IMR-90 (cell line): ENCODE measurements at regions not wholly inside any gene's neighbourhood (a gene's known extent, or its start where the extent isn't known, plus 50 kb on each side); places are given as distances from the start of the nearest gene placed in this dataset.

Experiments
- ATAC-seq: fragments of 200-7000 bp; cut with Tn5 transposase; 2 replicates; pipeline ENCODE4 v1.9.1; 2020; ENCODE audit warnings: low read depth, mild to moderate bottlenecking, moderate library complexity
- BruUV-seq: library from RNA; stranded (reverse); fragments of 400-500 nt; replicated peaks from 2 replicates; lab custom pipeline; 2021; lab: Mats Ljungman, UMichigan
- CTCF ChIA-PET: fragments of 300-600 bp; formaldehyde crosslinking; extraction: SDS; loops from one replicate; lab custom pipeline; 2021; ENCODE audit warnings: antibody characterized with exemption; lab: Yijun Ruan, JAX
- POLR2A ChIA-PET: fragments of 300-600 bp; sonication (Branson Sonifier 250); formaldehyde crosslinking; loops from one replicate; lab custom pipeline; 2022; ENCODE audit warnings: antibody characterized with exemption; ENCODE audit not compliant: unreplicated experiment; lab: Charles Lee
- DNase-seq: peaks from one replicate; pipeline ENCODE4 v3.0.0; 2013
- H2AFZ ChIP-seq: replicated peaks from 2 replicates; pipeline ENCODE3; 2013; ENCODE audit warnings: low read length, mild to moderate bottlenecking; ENCODE audit not compliant: poor library complexity
- H2AK5ac ChIP-seq: 2 replicates; pipeline ENCODE4 v1.6.1; 2013; ENCODE audit warnings: low read depth, low read length, inconsistent platforms
- H2AK9ac ChIP-seq: replicated peaks from 2 replicates; pipeline ENCODE3; 2013; ENCODE audit warnings: mild to moderate bottlenecking, low read depth, low read length, moderate library complexity; ENCODE audit not compliant: poor library complexity
- H2BK120ac ChIP-seq: 2 replicates; pipeline ENCODE4 v1.6.1; 2013; ENCODE audit warnings: low read depth, low read length, inconsistent platforms
- H2BK15ac ChIP-seq: 3 replicates; pipeline ENCODE4 v1.6.1; 2013; ENCODE audit warnings: low read depth, low read length, inconsistent platforms
- H2BK20ac ChIP-seq: 2 replicates; pipeline ENCODE4 v1.6.1; 2013; ENCODE audit warnings: low read depth, mild to moderate bottlenecking, inconsistent platforms, low read length, moderate library complexity
- H2BK5ac ChIP-seq: 2 replicates; pipeline ENCODE4 v1.6.1; 2013; ENCODE audit warnings: mild to moderate bottlenecking, low read depth, low read length, inconsistent platforms; ENCODE audit not compliant: poor library complexity, severe bottlenecking
- H3K14ac ChIP-seq: replicated peaks from 2 replicates; pipeline ENCODE4 v1.6.1; 2013; ENCODE audit warnings: low read depth, low read length, inconsistent platforms
- H3K18ac ChIP-seq: 2 replicates; pipeline ENCODE4 v1.6.1; 2013; ENCODE audit warnings: low read depth, low read length, control low read depth
- H3K23ac ChIP-seq: 2 replicates; pipeline ENCODE4 v1.6.1; 2013; ENCODE audit warnings: low read depth, low read length, inconsistent platforms
- H3K27ac ChIP-seq: 2 replicates; pipeline ENCODE4 v1.5.1; 2013; ENCODE audit warnings: mild to moderate bottlenecking, control low read depth, low read length; ENCODE audit not compliant: insufficient read depth
- H3K27me3 ChIP-seq: 2 replicates; pipeline ENCODE4 v1.6.1; 2013; ENCODE audit warnings: low read length; ENCODE audit not compliant: control insufficient read depth, insufficient read depth
- H3K36me3 ChIP-seq: 2 replicates; pipeline ENCODE4 v1.6.1; 2013; ENCODE audit warnings: low read length, mixed read lengths; ENCODE audit not compliant: control insufficient read depth, insufficient read depth
- H3K4ac ChIP-seq: 2 replicates; pipeline ENCODE4 v1.6.1; 2013; ENCODE audit warnings: low read depth, low read length, inconsistent platforms
- H3K4me1 ChIP-seq: 2 replicates; pipeline ENCODE4 v1.6.1; 2013; ENCODE audit warnings: low read length, mixed read lengths; ENCODE audit not compliant: control insufficient read depth, insufficient read depth
- H3K4me2 ChIP-seq: 2 replicates; pipeline ENCODE4 v1.6.1; 2013; ENCODE audit warnings: low read depth, mild to moderate bottlenecking, control low read depth, low read length, moderate library complexity
- H3K4me3 ChIP-seq: 2 replicates; pipeline ENCODE4 v1.5.1; 2013; ENCODE audit warnings: low read depth, mild to moderate bottlenecking, control low read depth, low read length, moderate library complexity; ENCODE audit not compliant: insufficient read depth
- H3K56ac ChIP-seq: 2 replicates; pipeline ENCODE4 v1.6.1; 2013; ENCODE audit warnings: low read length, inconsistent platforms; ENCODE audit not compliant: insufficient read depth; ENCODE audit errors: extremely low read depth
- H3K79me1 ChIP-seq, 2 experiments: 2 replicates each; pipeline ENCODE4 v1.6.1; 2013; ENCODE audit warnings: low read length in 2 of 2, inconsistent platforms in 1 of 2, low read depth in 1 of 2
- H3K9ac ChIP-seq: 2 replicates; pipeline ENCODE4 v1.6.1; 2013; ENCODE audit warnings: low read depth, low read length, control low read depth
- H3K9me1 ChIP-seq: 2 replicates; pipeline ENCODE4 v1.6.1; 2013; ENCODE audit warnings: low read length, inconsistent platforms; ENCODE audit not compliant: insufficient read depth
- H3K9me3 ChIP-seq: 2 replicates; pipeline ENCODE4 v1.6.1; 2013; ENCODE audit warnings: low read length; ENCODE audit not compliant: control insufficient read depth, insufficient read depth
- H4K20me1 ChIP-seq: 2 replicates; pipeline ENCODE4 v1.6.1; 2013; ENCODE audit warnings: low read length, inconsistent platforms; ENCODE audit not compliant: insufficient read depth
- H4K5ac ChIP-seq: 2 replicates; pipeline ENCODE4 v1.6.1; 2013; ENCODE audit warnings: mild to moderate bottlenecking, low read depth, low read length, control low read depth
- H4K8ac ChIP-seq, 2 experiments: 2 replicates each; pipeline ENCODE4 v1.6.1; 2013; ENCODE audit warnings: low read depth in 2 of 2, low read length in 2 of 2, control low read depth in 1 of 2, inconsistent platforms in 1 of 2
- H4K91ac ChIP-seq: 2 replicates; pipeline ENCODE4 v1.6.1; 2013; ENCODE audit warnings: low read depth, low read length, inconsistent platforms; ENCODE audit not compliant: insufficient read depth
- BHLHE40 ChIP-seq: fragments of 150-350 bp; IDR thresholded peaks from 2 replicates; pipeline ENCODE4 v1.6.1; 2016; ENCODE audit warnings: mild to moderate bottlenecking, low read depth, low read length
- CEBPB ChIP-seq: IDR thresholded peaks from 2 replicates; pipeline ENCODE4 v1.6.1; 2012; ENCODE audit warnings: low read depth, low read length, improper control_type of control experiment
- CHD1 ChIP-seq: IDR thresholded peaks from 2 replicates; pipeline ENCODE4 v1.6.1; 2012; ENCODE audit warnings: low read depth, low read length, improper control_type of control experiment
- FOS ChIP-seq: fragments of 150-350 bp; IDR thresholded peaks from 2 replicates; pipeline ENCODE4 v1.6.1; 2016; ENCODE audit warnings: low read depth, low read length
- MAFK ChIP-seq: IDR thresholded peaks from 2 replicates; pipeline ENCODE4 v1.6.1; 2012; ENCODE audit warnings: low read depth, low read length, improper control_type of control experiment
- MAZ ChIP-seq: IDR thresholded peaks from 2 replicates; pipeline ENCODE4 v1.6.1; 2012; ENCODE audit warnings: low read depth, mild to moderate bottlenecking, low read length, improper control_type of control experiment, moderate library complexity, borderline replicate concordance
- MXI1 ChIP-seq: IDR thresholded peaks from 2 replicates; pipeline ENCODE4 v1.6.1; 2012; ENCODE audit warnings: low read depth, mild to moderate bottlenecking, low read length, moderate library complexity, borderline replicate concordance
- NFE2L2 ChIP-seq: fragments of 150-350 bp; IDR thresholded peaks from 2 replicates; pipeline ENCODE4 v1.6.1; 2016; ENCODE audit warnings: low read depth, mild to moderate bottlenecking, low read length
- POLR2A ChIP-seq: IDR thresholded peaks from 2 replicates; pipeline ENCODE4 v1.6.1; 2012; ENCODE audit warnings: mild to moderate bottlenecking, low read depth, low read length
- RAD21 ChIP-seq: IDR thresholded peaks from 2 replicates; pipeline ENCODE4 v1.6.1; 2012; ENCODE audit warnings: low read length, improper control_type of control experiment
- RCOR1 ChIP-seq: IDR thresholded peaks from 2 replicates; pipeline ENCODE4 v1.6.1; 2012; ENCODE audit warnings: mild to moderate bottlenecking, low read length, improper control_type of control experiment; ENCODE audit not compliant: insufficient replicate concordance
- RFX5 ChIP-seq: IDR thresholded peaks from 2 replicates; pipeline ENCODE4 v1.8.0; 2012; ENCODE audit warnings: low read depth, mild to moderate bottlenecking, low read length, moderate library complexity
- SMC3 ChIP-seq: fragments of 150-350 bp; IDR thresholded peaks from 2 replicates; pipeline ENCODE4 v1.6.1; 2016; ENCODE audit warnings: low read depth, mild to moderate bottlenecking, antibody characterized with exemption, low read length, moderate library complexity
- USF2 ChIP-seq: fragments of 150-350 bp; IDR thresholded peaks from 2 replicates; pipeline ENCODE4 v1.6.1; 2017; ENCODE audit warnings: mild to moderate bottlenecking, antibody characterized with exemption, low read length, low read depth
- WGBS, 2 experiments: methylation state at CpG; one replicate each; pipeline versions ENCODE4 v1.1.5 to v1.1.7; 2013; ENCODE audit warnings: missing lambda C conversion rate in 2 of 2; ENCODE audit not compliant: insufficient read length in 1 of 2; ENCODE audit errors: extremely low coverage in 2 of 2; 5-methylcytosine and 5-hydroxymethylcytosine counted together
- dilution Hi-C: fragments of 300-500 bp; cut with HindIII; formaldehyde crosslinking; loops from one replicate; pipeline ENCODE4 v1.14.3; 2018; ENCODE audit warnings: low sequenced_read_pairs; ENCODE audit not compliant: unreplicated experiment
- in situ Hi-C: fragments of 300-500 bp; cut with MboI; formaldehyde crosslinking; loops from 3 replicates; pipeline ENCODE4 v1.14.3; 2019; ENCODE audit warnings: low sequenced_read_pairs, inconsistent platforms, mixed read lengths
- intact Hi-C: fragments of 100-400 bp; cut with micrococcal nuclease; formaldehyde crosslinking; loops from 2 replicates; pipeline ENCODE4 v1.10.0; 2022
- TF ChIP-seq, protein P1 (sequence below): conservative IDR thresholded peaks from 2 replicates; pipeline ENCODE4 v1.5.1; 2012; ENCODE audit warnings: mild to moderate bottlenecking, low read depth, low read length, improper control_type of control experiment
- TF ChIP-seq, protein P2 (sequence below): fragments of 150-350 bp; IDR thresholded peaks from 2 replicates; pipeline ENCODE4 v1.6.1; 2016; ENCODE audit warnings: low read depth, mild to moderate bottlenecking, low read length, moderate library complexity, borderline replicate concordance

- Histone ChIP-seq H2BK15ac (no peak overlapping the region), H3K56ac (no peak overlapping the region; the same call in 1 of the 2 replicates), H2BK20ac (no peak overlapping the region), H3K14ac (no peak overlapping the region), H2BK5ac (no peak overlapping the region), H4K91ac (no peak overlapping the region), H3K27me3 (no peaks in the 10 kb centered on the region), H3K79me1 (no peaks in the 10 kb centered on the region), H3K4me2 (no peak overlapping the region), H3K27ac (no peak overlapping the region), H3K23ac (no peak overlapping the region), H3K9me1 (no peaks in the 10 kb centered on the region), H3K18ac (no peak overlapping the region), H2BK120ac (no peak overlapping the region), H4K8ac (no peak overlapping the region), H3K9me3 (peaks cover 17% of the 10 kb centered on the region), H2AFZ (no peak overlapping the region), H2AK9ac (no peak overlapping the region), H3K9ac (no peak overlapping the region), H3K36me3 (no peaks in the 10 kb centered on the region), H4K5ac (no peak overlapping the region), H3K4ac (no peak overlapping the region), H4K20me1 (no peaks in the 10 kb centered on the region), H3K4me3 (no peak overlapping the region), H3K4me1 (no peaks in the 10 kb centered on the region), H2AK5ac (no peak overlapping the region)
- TF ChIP-seq CEBPB (no peak), SMC3 (no peak), USF2 (no peak), MAFK (no peak), CHD1 (no peak), MAZ (no peak), BHLHE40 (no peak), RAD21 (no peak), POLR2A (no peak), NFE2L2 (no peak), RCOR1 (no peak), MXI1 (no peak), FOS (no peak), RFX5 (no peak)
- TF ChIP-seq, protein P1, sequence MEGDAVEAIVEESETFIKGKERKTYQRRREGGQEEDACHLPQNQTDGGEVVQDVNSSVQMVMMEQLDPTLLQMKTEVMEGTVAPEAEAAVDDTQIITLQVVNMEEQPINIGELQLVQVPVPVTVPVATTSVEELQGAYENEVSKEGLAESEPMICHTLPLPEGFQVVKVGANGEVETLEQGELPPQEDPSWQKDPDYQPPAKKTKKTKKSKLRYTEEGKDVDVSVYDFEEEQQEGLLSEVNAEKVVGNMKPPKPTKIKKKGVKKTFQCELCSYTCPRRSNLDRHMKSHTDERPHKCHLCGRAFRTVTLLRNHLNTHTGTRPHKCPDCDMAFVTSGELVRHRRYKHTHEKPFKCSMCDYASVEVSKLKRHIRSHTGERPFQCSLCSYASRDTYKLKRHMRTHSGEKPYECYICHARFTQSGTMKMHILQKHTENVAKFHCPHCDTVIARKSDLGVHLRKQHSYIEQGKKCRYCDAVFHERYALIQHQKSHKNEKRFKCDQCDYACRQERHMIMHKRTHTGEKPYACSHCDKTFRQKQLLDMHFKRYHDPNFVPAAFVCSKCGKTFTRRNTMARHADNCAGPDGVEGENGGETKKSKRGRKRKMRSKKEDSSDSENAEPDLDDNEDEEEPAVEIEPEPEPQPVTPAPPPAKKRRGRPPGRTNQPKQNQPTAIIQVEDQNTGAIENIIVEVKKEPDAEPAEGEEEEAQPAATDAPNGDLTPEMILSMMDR: no peak
- TF ChIP-seq, protein P2, sequence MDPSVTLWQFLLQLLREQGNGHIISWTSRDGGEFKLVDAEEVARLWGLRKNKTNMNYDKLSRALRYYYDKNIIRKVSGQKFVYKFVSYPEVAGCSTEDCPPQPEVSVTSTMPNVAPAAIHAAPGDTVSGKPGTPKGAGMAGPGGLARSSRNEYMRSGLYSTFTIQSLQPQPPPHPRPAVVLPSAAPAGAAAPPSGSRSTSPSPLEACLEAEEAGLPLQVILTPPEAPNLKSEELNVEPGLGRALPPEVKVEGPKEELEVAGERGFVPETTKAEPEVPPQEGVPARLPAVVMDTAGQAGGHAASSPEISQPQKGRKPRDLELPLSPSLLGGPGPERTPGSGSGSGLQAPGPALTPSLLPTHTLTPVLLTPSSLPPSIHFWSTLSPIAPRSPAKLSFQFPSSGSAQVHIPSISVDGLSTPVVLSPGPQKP: no peak
- intact Hi-C loops: no loop called here
- in situ Hi-C loops: no loop called here
- dilution Hi-C loops: no loop called here
- no TSS peak for BruUV-seq
- DNase-seq: no peak
- ATAC-seq: no peak
- CTCF ChIA-PET: interaction anchor here (0.5 kb wide), 1 partner anchor 1821 kb away, joined by 3 read pairs; no protein-coding TSS in a partner anchor
- 40% methylated on average over 1 of the region's 8 CpGs; no CpG with 5 or more reads in 1 of the 2 experiments for WGBS, 2 experiments
- POLR2A ChIA-PET: no interaction called here
Measured at GRCh38 chr15:23762026-23762425, 74.9 kb upstream of the NDN start.
